ENCODE measurements at regions not wholly inside any gene's neighbourhood (a gene's known extent, or its start where the extent isn't known, plus 50 kb on each side); places are given as distances from the start of the nearest gene placed in this dataset.

DNA sequence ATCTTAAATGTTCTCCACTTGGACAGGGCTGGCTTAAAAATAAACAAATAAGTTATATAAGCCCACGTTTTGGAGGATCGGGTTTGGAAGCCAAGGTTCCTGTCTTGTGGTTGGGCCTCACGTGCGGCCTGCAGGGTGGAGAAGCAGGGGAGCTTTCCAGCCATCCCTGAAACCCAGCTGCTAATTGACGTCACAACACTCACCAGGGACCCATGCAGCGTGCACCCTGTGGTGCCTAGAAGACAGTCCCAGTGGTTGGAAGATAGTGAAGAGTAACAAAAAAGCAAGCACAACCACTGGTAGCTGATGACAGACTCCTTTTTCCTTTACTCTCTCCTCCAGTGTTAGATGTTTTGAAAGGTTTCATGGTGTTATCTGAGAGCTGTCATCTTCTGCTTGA is 142.0 kb upstream of the RBPJ start:
- Histone ChIP-seq H3K79me1 (ENCODE audit: low read length) (no peaks in the 10 kb centered on the region), H3K27me3 (ENCODE audit: insufficient read depth, low read length, poor library complexity) (no peaks in the 10 kb centered on the region), H3K4me3 (ENCODE audit: low read length) (no peak overlapping the region), H2BK5ac (ENCODE audit: low read length) (no peak overlapping the region), H3K18ac (ENCODE audit: low read length) (no peak overlapping the region), H3K4ac (ENCODE audit: low read depth, low read length) (no peak overlapping the region), H3K9ac (ENCODE audit: low read length) (no peak overlapping the region), H4K5ac (ENCODE audit: low read length) (no peak overlapping the region), H3K4me1 (ENCODE audit: control insufficient read depth, low read depth, low read length) (peaks cover 2% of the 10 kb centered on the region), H4K8ac (ENCODE audit: low read depth, low read length) (no peak overlapping the region), H3K27ac (ENCODE audit: low read depth, low read length) (no peak overlapping the region), H3K4me2 (ENCODE audit: low read length) (no peak overlapping the region), H2BK120ac (ENCODE audit: low read depth, low read length) (no peak overlapping the region), H2BK15ac (replicated peaks; ENCODE audit: low read depth) (no peak overlapping the region), H3K36me3 (ENCODE audit: control insufficient read depth, insufficient read depth, low read length) (no peaks in the 10 kb centered on the region), H3K23ac (ENCODE audit: low read length) (no peak overlapping the region), H3K79me2 (ENCODE audit: control insufficient read depth, insufficient read depth, low read length) (no peaks in the 10 kb centered on the region), H3K56ac (ENCODE audit: low read length) (no peak overlapping the region), H2AK5ac (ENCODE audit: low read length) (no peak overlapping the region)
- DNase-seq: no peak
- no CpG with 5 or more reads among the region's 6 CpGs for WGBS (ENCODE audit: extremely low coverage, insufficient coverage, low lambda C conversion rate)

DNA sequence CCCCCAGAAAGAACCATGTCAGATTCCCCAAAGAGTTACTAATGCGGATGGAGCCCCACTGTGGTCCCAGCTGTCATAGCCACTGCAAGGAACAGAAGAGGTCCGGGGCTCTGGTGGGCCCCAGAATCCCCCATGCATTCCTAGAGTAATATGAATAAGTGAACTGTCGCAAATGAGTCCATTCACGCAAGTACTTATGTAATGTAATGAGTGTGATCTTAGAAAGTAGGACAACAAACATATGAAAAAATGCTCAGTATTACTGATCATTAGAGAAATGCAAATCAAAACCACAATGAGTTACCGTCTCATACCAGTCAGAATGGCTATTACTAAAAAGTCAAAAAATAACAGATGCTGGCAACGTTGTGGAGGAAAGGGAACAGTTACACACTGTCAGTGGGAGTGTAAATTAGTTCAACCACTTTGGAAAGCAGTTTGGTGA is 141.5 kb upstream of the RBPJ start:
- Histone ChIP-seq H3K27ac (ENCODE audit: low read depth, low read length) (no peak overlapping the region), H2BK15ac (replicated peaks; ENCODE audit: low read depth) (no peak overlapping the region), H3K79me1 (ENCODE audit: low read length) (no peaks in the 10 kb centered on the region), H4K5ac (ENCODE audit: low read length) (no peak overlapping the region), H3K36me3 (ENCODE audit: control insufficient read depth, insufficient read depth, low read length) (no peaks in the 10 kb centered on the region), H3K4me1 (ENCODE audit: control insufficient read depth, low read depth, low read length) (no peaks in the 10 kb centered on the region), H3K4ac (ENCODE audit: low read depth, low read length) (no peak overlapping the region), H4K8ac (ENCODE audit: low read depth, low read length) (no peak overlapping the region), H3K4me2 (ENCODE audit: low read length) (no peak overlapping the region), H3K56ac (ENCODE audit: low read length) (no peak overlapping the region), H3K27me3 (ENCODE audit: insufficient read depth, low read length, poor library complexity) (no peaks in the 10 kb centered on the region), H3K23ac (ENCODE audit: low read length) (no peak overlapping the region), H2AK5ac (ENCODE audit: low read length) (no peak overlapping the region), H3K18ac (ENCODE audit: low read length) (no peak overlapping the region), H3K79me2 (ENCODE audit: control insufficient read depth, insufficient read depth, low read length) (no peaks in the 10 kb centered on the region), H2BK120ac (ENCODE audit: low read depth, low read length) (no peak overlapping the region), H2BK5ac (ENCODE audit: low read length) (no peak overlapping the region), H3K9ac (ENCODE audit: low read length) (no peak overlapping the region), H3K4me3 (ENCODE audit: low read length) (no peak overlapping the region)
- no peak for DNase-seq
- WGBS (ENCODE audit: extremely low coverage, insufficient coverage, low lambda C conversion rate): no CpG with 5 or more reads among the region's 6 CpGs

- Histone ChIP-seq H3K9ac (ENCODE audit: low read length) (no peak overlapping the region), H3K18ac (ENCODE audit: low read length) (no peak overlapping the region), H3K4ac (ENCODE audit: low read depth, low read length) (no peak overlapping the region), H2BK120ac (ENCODE audit: low read depth, low read length) (no peak overlapping the region), H2AK5ac (ENCODE audit: low read length) (no peak overlapping the region), H2BK5ac (ENCODE audit: low read length) (no peak overlapping the region), H3K4me2 (ENCODE audit: low read length) (no peak overlapping the region), H3K27me3 (ENCODE audit: insufficient read depth, low read length, poor library complexity) (no peaks in the 10 kb centered on the region), H3K23ac (ENCODE audit: low read length) (no peak overlapping the region), H3K79me2 (ENCODE audit: control insufficient read depth, insufficient read depth, low read length) (no peaks in the 10 kb centered on the region), H4K8ac (ENCODE audit: low read depth, low read length) (no peak overlapping the region), H3K27ac (ENCODE audit: low read depth, low read length) (no peak overlapping the region), H4K5ac (ENCODE audit: low read length) (no peak overlapping the region), H3K4me3 (ENCODE audit: low read length) (no peak overlapping the region), H3K56ac (ENCODE audit: low read length) (no peak overlapping the region), H3K4me1 (ENCODE audit: control insufficient read depth, low read depth, low read length) (no peaks in the 10 kb centered on the region), H2BK15ac (replicated peaks; ENCODE audit: low read depth) (no peak overlapping the region), H3K36me3 (ENCODE audit: control insufficient read depth, insufficient read depth, low read length) (no peaks in the 10 kb centered on the region), H3K79me1 (ENCODE audit: low read length) (no peaks in the 10 kb centered on the region)
- DNase-seq: no peak
- WGBS (ENCODE audit: extremely low coverage, insufficient coverage, low lambda C conversion rate): no CpG with 5 or more reads among the region's 1 CpG
These were observed 139.2 kb upstream of the RBPJ start for GRCh38 chr4:26181616-26182015.

- Histone ChIP-seq H3K27ac (ENCODE audit: low read depth, low read length) (no peak overlapping the region), H3K56ac (ENCODE audit: low read length) (no peak overlapping the region), H2BK5ac (ENCODE audit: low read length) (no peak overlapping the region), H3K27me3 (ENCODE audit: insufficient read depth, low read length, poor library complexity) (no peaks in the 10 kb centered on the region), H2BK120ac (ENCODE audit: low read depth, low read length) (no peak overlapping the region), H3K4ac (ENCODE audit: low read depth, low read length) (no peak overlapping the region), H3K23ac (ENCODE audit: low read length) (no peak overlapping the region), H2AK5ac (ENCODE audit: low read length) (no peak overlapping the region), H3K4me3 (ENCODE audit: low read length) (no peak overlapping the region), H3K4me2 (ENCODE audit: low read length) (no peak overlapping the region), H3K36me3 (ENCODE audit: control insufficient read depth, insufficient read depth, low read length) (no peaks in the 10 kb centered on the region), H3K4me1 (ENCODE audit: control insufficient read depth, low read depth, low read length) (no peaks in the 10 kb centered on the region), H3K18ac (ENCODE audit: low read length) (no peak overlapping the region), H4K5ac (ENCODE audit: low read length) (no peak overlapping the region), H4K8ac (ENCODE audit: low read depth, low read length) (no peak overlapping the region), H3K79me2 (ENCODE audit: control insufficient read depth, insufficient read depth, low read length) (no peaks in the 10 kb centered on the region), H2BK15ac (replicated peaks; ENCODE audit: low read depth) (no peak overlapping the region), H3K9ac (ENCODE audit: low read length) (no peak overlapping the region), H3K79me1 (ENCODE audit: low read length) (no peaks in the 10 kb centered on the region)
- no CpG with 5 or more reads among the region's 5 CpGs for WGBS (ENCODE audit: extremely low coverage, insufficient coverage, low lambda C conversion rate)
- no peak for DNase-seq
These were observed 137.8 kb upstream of the RBPJ start for GRCh38 chr4:26183017-26183416.

DNA sequence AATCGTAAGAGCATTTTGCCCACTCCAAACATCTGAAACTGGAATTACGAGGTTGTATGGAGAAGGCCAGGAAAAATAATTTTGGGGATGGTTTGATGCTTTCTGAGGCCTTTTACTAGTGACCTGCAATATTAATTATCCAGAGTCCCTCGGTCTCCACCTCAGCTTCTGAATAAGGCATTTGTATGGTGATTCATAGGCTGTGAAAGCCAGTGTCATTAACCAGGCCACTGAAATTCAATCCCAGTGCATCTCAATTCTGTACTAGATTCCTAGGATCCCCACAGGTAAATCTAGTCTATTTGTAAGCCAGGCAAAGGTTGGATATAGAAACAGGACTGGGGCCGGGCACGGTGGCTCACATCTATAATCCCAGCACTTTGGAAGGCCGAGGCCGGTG is 135.4 kb upstream of the RBPJ start:
- no peak overlapping the region for H2BK120ac ChIP-seq (ENCODE audit: low read depth, low read length)
- H3K4me1 ChIP-seq (ENCODE audit: control insufficient read depth, low read depth, low read length): no peaks in the 10 kb centered on the region
- no peak for DNase-seq
- H3K79me1 ChIP-seq (ENCODE audit: low read length): no peaks in the 10 kb centered on the region
- H3K79me2 ChIP-seq (ENCODE audit: control insufficient read depth, insufficient read depth, low read length): no peaks in the 10 kb centered on the region
- no peak overlapping the region for H3K4me2 ChIP-seq (ENCODE audit: low read length)
- H2AK5ac ChIP-seq (ENCODE audit: low read length): no peak overlapping the region
- H3K27me3 ChIP-seq (ENCODE audit: insufficient read depth, low read length, poor library complexity): no peaks in the 10 kb centered on the region
- no peak overlapping the region for H3K18ac ChIP-seq (ENCODE audit: low read length)
- H2BK5ac ChIP-seq (ENCODE audit: low read length): no peak overlapping the region
- H3K9ac ChIP-seq (ENCODE audit: low read length): no peak overlapping the region
- no peak overlapping the region for H3K56ac ChIP-seq (ENCODE audit: low read length)
- no peak overlapping the region for H3K23ac ChIP-seq (ENCODE audit: low read length)
- no peak overlapping the region for H3K4ac ChIP-seq (ENCODE audit: low read depth, low read length)
- no peak overlapping the region for H3K27ac ChIP-seq (ENCODE audit: low read depth, low read length)
- no peak overlapping the region for H3K4me3 ChIP-seq (ENCODE audit: low read length)
- no peak overlapping the region for H4K8ac ChIP-seq (ENCODE audit: low read depth, low read length)
- no CpG with 5 or more reads among the region's 7 CpGs for WGBS (ENCODE audit: extremely low coverage, insufficient coverage, low lambda C conversion rate)
- H4K5ac ChIP-seq (ENCODE audit: low read length): no peak overlapping the region
- no peak overlapping the region for H2BK15ac ChIP-seq (replicated peaks; ENCODE audit: low read depth)
- no peaks in the 10 kb centered on the region for H3K36me3 ChIP-seq (ENCODE audit: control insufficient read depth, insufficient read depth, low read length)

DNA sequence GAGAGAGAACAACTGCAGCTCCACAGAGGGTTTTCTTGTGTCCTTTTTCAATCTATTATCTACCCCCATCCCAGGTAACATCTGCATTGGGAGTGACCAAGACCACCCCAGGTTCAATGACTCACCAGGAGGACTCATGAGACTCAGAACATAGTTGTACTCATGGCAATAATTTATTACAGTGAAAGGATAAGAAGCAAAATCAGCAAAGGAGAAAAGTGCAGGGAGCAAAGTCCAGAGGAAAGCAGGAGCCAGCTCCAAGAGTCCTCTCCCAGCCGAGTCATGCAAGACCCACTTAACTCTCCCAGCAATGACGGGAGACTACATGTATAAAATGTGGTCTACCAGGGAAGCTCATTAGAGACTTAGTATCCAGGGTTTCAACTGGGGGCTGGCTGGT is 129.5 kb upstream of the RBPJ start:
- H3K9ac ChIP-seq (ENCODE audit: low read length): no peak overlapping the region
- H3K27me3 ChIP-seq (ENCODE audit: insufficient read depth, low read length, poor library complexity): no peaks in the 10 kb centered on the region
- H4K5ac ChIP-seq (ENCODE audit: low read length): no peak overlapping the region
- no CpG with 5 or more reads among the region's 2 CpGs for WGBS (ENCODE audit: extremely low coverage, insufficient coverage, low lambda C conversion rate)
- no peak overlapping the region for H3K4me3 ChIP-seq (ENCODE audit: low read length)
- H3K4ac ChIP-seq (ENCODE audit: low read depth, low read length): no peak overlapping the region
- H2BK15ac ChIP-seq (replicated peaks; ENCODE audit: low read depth): no peak overlapping the region
- H3K23ac ChIP-seq (ENCODE audit: low read length): no peak overlapping the region
- no peak overlapping the region for H3K18ac ChIP-seq (ENCODE audit: low read length)
- H3K27ac ChIP-seq (ENCODE audit: low read depth, low read length): no peak overlapping the region
- H3K79me2 ChIP-seq (ENCODE audit: control insufficient read depth, insufficient read depth, low read length): no peaks in the 10 kb centered on the region
- H3K36me3 ChIP-seq (ENCODE audit: control insufficient read depth, insufficient read depth, low read length): no peaks in the 10 kb centered on the region
- no peaks in the 10 kb centered on the region for H3K4me1 ChIP-seq (ENCODE audit: control insufficient read depth, low read depth, low read length)
- no peak overlapping the region for H3K56ac ChIP-seq (ENCODE audit: low read length)
- no peak overlapping the region for H2AK5ac ChIP-seq (ENCODE audit: low read length)
- H3K4me2 ChIP-seq (ENCODE audit: low read length): no peak overlapping the region
- DNase-seq: no peak
- no peak overlapping the region for H2BK5ac ChIP-seq (ENCODE audit: low read length)
- no peak overlapping the region for H4K8ac ChIP-seq (ENCODE audit: low read depth, low read length)
- H3K79me1 ChIP-seq (ENCODE audit: low read length): no peaks in the 10 kb centered on the region
- no peak overlapping the region for H2BK120ac ChIP-seq (ENCODE audit: low read depth, low read length)

Measured in mesendoderm (in vitro differentiated cells).